ENCODE measurements at regions not wholly inside any gene's neighbourhood (a gene's known extent, or its start where the extent isn't known, plus 50 kb on each side); places are given as distances from the start of the nearest gene placed in this dataset.

- Mint-ChIP-seq H3K4me1 (no peaks in the 10 kb centered on the region), H3K27me3 (no peaks in the 10 kb centered on the region), H3K27ac (no peak overlapping the region), H3K4me3 (no peak overlapping the region), H3K36me3 (ENCODE audit: low read depth) (no peaks in the 10 kb centered on the region)
- no peaks in the 10 kb centered on the region for H3K9me3 ChIP-seq (ENCODE audit: control insufficient read depth, low read length, poor library complexity, severe bottlenecking)
- no peak for ATAC-seq
- DNase-seq: no peak
Measured at GRCh38 chr11:92804388-92804966, 165.0 kb upstream of the MTNR1B start.

- DNase-seq (no peak), ATAC-seq (no peak)
- Mint-ChIP-seq H3K4me3 (no peak overlapping the region), H3K4me1 (no peaks in the 10 kb centered on the region), H3K27ac (no peak overlapping the region), H3K27me3 (no peaks in the 10 kb centered on the region), H3K36me3 (ENCODE audit: low read depth) (no peaks in the 10 kb centered on the region)
- no peaks in the 10 kb centered on the region for H3K9me3 ChIP-seq (ENCODE audit: control insufficient read depth, low read length, poor library complexity, severe bottlenecking)
Measured at GRCh38 chr11:92808022-92808421, 161.4 kb upstream of the MTNR1B start.

GRCh38 chr11:92810423-92811064 lies 158.9 kb upstream of the MTNR1B start:
- no peaks in the 10 kb centered on the region for H3K4me1 Mint-ChIP-seq
- H3K4me3 Mint-ChIP-seq: no peak overlapping the region
- ATAC-seq: no peak

GRCh38 chr11:92811341-92811740 lies 158.1 kb upstream of the MTNR1B start:
- Mint-ChIP-seq H3K36me3 (ENCODE audit: low read depth) (no peaks in the 10 kb centered on the region), H3K27ac (no peak overlapping the region), H3K27me3 (no peaks in the 10 kb centered on the region), H3K4me3 (no peak overlapping the region), H3K4me1 (no peaks in the 10 kb centered on the region)
- no peaks in the 10 kb centered on the region for H3K9me3 ChIP-seq (ENCODE audit: control insufficient read depth, low read length, poor library complexity, severe bottlenecking)
- ATAC-seq (no peak), DNase-seq (no peak)

More at GRCh38 chr11:92810423-92811064, 158.9 kb upstream of the MTNR1B start:
- H3K36me3 Mint-ChIP-seq (ENCODE audit: low read depth): no peaks in the 10 kb centered on the region
- no peak for DNase-seq
- H3K9me3 ChIP-seq (ENCODE audit: control insufficient read depth, low read length, poor library complexity, severe bottlenecking): no peaks in the 10 kb centered on the region
- H3K27ac Mint-ChIP-seq: no peak overlapping the region
- H3K27me3 Mint-ChIP-seq: no peaks in the 10 kb centered on the region

- peaks cover 2% of the 10 kb centered on the region for H3K36me3 Mint-ChIP-seq (ENCODE audit: low read depth)
- no peak for DNase-seq
- H3K4me3 Mint-ChIP-seq: no peak overlapping the region
- ATAC-seq: no peak
- no peaks in the 10 kb centered on the region for H3K9me3 ChIP-seq (ENCODE audit: control insufficient read depth, low read length, poor library complexity, severe bottlenecking)
- no peaks in the 10 kb centered on the region for H3K27me3 Mint-ChIP-seq
- H3K27ac Mint-ChIP-seq: no peak overlapping the region
- no peaks in the 10 kb centered on the region for H3K4me1 Mint-ChIP-seq
Measured at GRCh38 chr11:92812841-92813240, 156.6 kb upstream of the MTNR1B start.

GRCh38 chr11:92819830-92820229 lies 149.6 kb upstream of the MTNR1B start:
- Mint-ChIP-seq H3K27me3 (no peaks in the 10 kb centered on the region), H3K4me3 (no peak overlapping the region), H3K4me1 (no peaks in the 10 kb centered on the region), H3K27ac (no peak overlapping the region), H3K36me3 (ENCODE audit: low read depth) (peaks cover 2% of the 10 kb centered on the region)
- ATAC-seq (no peak), DNase-seq (no peak)
- no peaks in the 10 kb centered on the region for H3K9me3 ChIP-seq (ENCODE audit: control insufficient read depth, low read length, poor library complexity, severe bottlenecking)

- no peaks in the 10 kb centered on the region for H3K9me3 ChIP-seq (ENCODE audit: control insufficient read depth, low read length, poor library complexity, severe bottlenecking)
- H3K4me3 Mint-ChIP-seq: no peak overlapping the region
- H3K4me1 Mint-ChIP-seq: no peaks in the 10 kb centered on the region
- peaks cover 2% of the 10 kb centered on the region for H3K36me3 Mint-ChIP-seq (ENCODE audit: low read depth)
- no peak overlapping the region for H3K27ac Mint-ChIP-seq
- DNase-seq (no peak), ATAC-seq (no peak)
- H3K27me3 Mint-ChIP-seq: no peaks in the 10 kb centered on the region
Measured at GRCh38 chr11:92820860-92821259, 148.6 kb upstream of the MTNR1B start.

- H3K4me3 Mint-ChIP-seq: no peak overlapping the region
- no peak for DNase-seq
- H3K4me1 Mint-ChIP-seq: no peaks in the 10 kb centered on the region
- H3K9me3 ChIP-seq (ENCODE audit: control insufficient read depth, low read length, poor library complexity, severe bottlenecking): no peaks in the 10 kb centered on the region
- H3K27me3 Mint-ChIP-seq: no peaks in the 10 kb centered on the region
- no peaks in the 10 kb centered on the region for H3K36me3 Mint-ChIP-seq (ENCODE audit: low read depth)
- no peak for ATAC-seq
- H3K27ac Mint-ChIP-seq: no peak overlapping the region
Measured at GRCh38 chr11:92822410-92822809, 147.0 kb upstream of the MTNR1B start.

GRCh38 chr11:92826136-92826535 lies 143.3 kb upstream of the MTNR1B start:
- no peak overlapping the region for H3K4me3 Mint-ChIP-seq
- DNase-seq (no peak), ATAC-seq (no peak)
- H3K27ac Mint-ChIP-seq: no peak overlapping the region
- no peaks in the 10 kb centered on the region for H3K27me3 Mint-ChIP-seq
- H3K4me1 Mint-ChIP-seq: no peaks in the 10 kb centered on the region
- H3K9me3 ChIP-seq (ENCODE audit: control insufficient read depth, low read length, poor library complexity, severe bottlenecking): no peaks in the 10 kb centered on the region
- no peaks in the 10 kb centered on the region for H3K36me3 Mint-ChIP-seq (ENCODE audit: low read depth)

GRCh38 chr11:92826603-92827002 lies 142.8 kb upstream of the MTNR1B start:
- Mint-ChIP-seq H3K27me3 (peaks cover 3% of the 10 kb centered on the region), H3K27ac (no peak overlapping the region), H3K4me3 (no peak overlapping the region), H3K4me1 (no peaks in the 10 kb centered on the region), H3K36me3 (ENCODE audit: low read depth) (no peaks in the 10 kb centered on the region)
- no peaks in the 10 kb centered on the region for H3K9me3 ChIP-seq (ENCODE audit: control insufficient read depth, low read length, poor library complexity, severe bottlenecking)
- DNase-seq: no peak
- no peak for ATAC-seq

- Mint-ChIP-seq H3K4me3 (no peak overlapping the region), H3K27ac (no peak overlapping the region), H3K4me1 (no peaks in the 10 kb centered on the region), H3K36me3 (ENCODE audit: low read depth) (no peaks in the 10 kb centered on the region), H3K27me3 (peaks cover 7% of the 10 kb centered on the region)
- DNase-seq (no peak), ATAC-seq (no peak)
- H3K9me3 ChIP-seq (ENCODE audit: control insufficient read depth, low read length, poor library complexity, severe bottlenecking): no peaks in the 10 kb centered on the region
Measured at GRCh38 chr11:92827132-92827531, 142.3 kb upstream of the MTNR1B start.

- ATAC-seq: no peak
- no peak overlapping the region for H3K4me3 Mint-ChIP-seq
Measured at GRCh38 chr11:92828556-92828955, 140.9 kb upstream of the MTNR1B start.

GRCh38 chr11:92829121-92829520 lies 140.3 kb upstream of the MTNR1B start:
- H3K27me3 Mint-ChIP-seq: peaks cover 7% of the 10 kb centered on the region
- H3K36me3 Mint-ChIP-seq (ENCODE audit: low read depth): no peaks in the 10 kb centered on the region
- H3K9me3 ChIP-seq (ENCODE audit: control insufficient read depth, low read length, poor library complexity, severe bottlenecking): no peaks in the 10 kb centered on the region
- H3K27ac Mint-ChIP-seq: no peak overlapping the region
- ATAC-seq (no peak), DNase-seq (no peak)
- H3K4me3 Mint-ChIP-seq: no peak overlapping the region
- H3K4me1 Mint-ChIP-seq: no peaks in the 10 kb centered on the region

More at GRCh38 chr11:92828556-92828955, 140.9 kb upstream of the MTNR1B start:
- Mint-ChIP-seq H3K27me3 (peaks cover 7% of the 10 kb centered on the region), H3K27ac (no peak overlapping the region), H3K36me3 (ENCODE audit: low read depth) (no peaks in the 10 kb centered on the region), H3K4me1 (no peaks in the 10 kb centered on the region)
- H3K9me3 ChIP-seq (ENCODE audit: control insufficient read depth, low read length, poor library complexity, severe bottlenecking): no peaks in the 10 kb centered on the region
- no peak for DNase-seq

- Mint-ChIP-seq H3K4me3 (no peak overlapping the region), H3K4me1 (no peaks in the 10 kb centered on the region)
- ATAC-seq: no peak
Measured at GRCh38 chr11:92829671-92830070, 139.8 kb upstream of the MTNR1B start.

More at GRCh38 chr11:92829671-92830070, 139.8 kb upstream of the MTNR1B start:
- DNase-seq: no peak
- Mint-ChIP-seq H3K27ac (no peak overlapping the region), H3K27me3 (peaks cover 13% of the 10 kb centered on the region), H3K36me3 (ENCODE audit: low read depth) (no peaks in the 10 kb centered on the region)
- H3K9me3 ChIP-seq (ENCODE audit: control insufficient read depth, low read length, poor library complexity, severe bottlenecking): no peaks in the 10 kb centered on the region
